Retinal pigment epithelial cell (primary cell): ENCODE measurements at regions not wholly inside any gene's neighbourhood (a gene's known extent, or its start where the extent isn't known, plus 50 kb on each side); places are given as distances from the start of the nearest gene placed in this dataset.

Experiments
- DNase-seq: peaks from one replicate; pipeline ENCODE4 v3.0.0-alpha.2; 2010; ENCODE audit warnings: low read depth
- H3K4me3 ChIP-seq: 2 replicates; pipeline ENCODE4 v1.5.1; 2011; ENCODE audit warnings: mild to moderate bottlenecking, low read length, control low read depth, moderate library complexity
- TF ChIP-seq, protein P1 (sequence below): conservative IDR thresholded peaks from 2 replicates; pipeline ENCODE4 v1.5.1; 2011; ENCODE audit warnings: low read depth, low read length, control low read depth, inconsistent platforms

DNA sequence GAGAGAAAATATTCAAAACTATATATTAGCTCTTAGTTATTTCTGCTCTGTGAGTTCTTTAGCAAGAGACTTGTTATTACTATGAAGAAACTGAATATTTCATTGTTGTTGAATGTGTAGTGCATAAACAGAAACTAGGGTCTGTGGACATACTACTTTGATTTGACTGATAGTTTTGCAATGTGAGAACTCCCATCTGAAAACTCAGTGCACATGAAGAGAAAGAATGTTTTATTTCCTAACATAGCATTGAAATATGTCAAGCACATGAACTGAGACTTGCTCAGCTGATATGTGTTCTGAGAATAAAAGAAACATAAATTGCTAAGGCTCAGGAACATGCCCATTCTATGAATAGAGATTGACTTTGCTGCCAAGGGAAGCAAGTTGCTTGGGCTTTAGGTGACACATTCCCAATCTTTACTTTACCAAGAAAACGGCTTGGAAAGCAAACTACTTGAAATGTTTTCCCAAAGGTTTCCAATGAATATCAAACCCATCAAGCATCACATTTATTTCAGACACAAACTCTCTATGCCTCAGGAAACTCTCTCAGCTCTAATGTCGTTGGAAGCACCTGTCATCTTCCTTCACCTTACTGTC, 290.4 kb downstream of the SLC16A7 start:
- DNase-seq, result no peak
- H3K4me3 ChIP-seq, result no peak overlapping the region
- TF ChIP-seq, protein P1, sequence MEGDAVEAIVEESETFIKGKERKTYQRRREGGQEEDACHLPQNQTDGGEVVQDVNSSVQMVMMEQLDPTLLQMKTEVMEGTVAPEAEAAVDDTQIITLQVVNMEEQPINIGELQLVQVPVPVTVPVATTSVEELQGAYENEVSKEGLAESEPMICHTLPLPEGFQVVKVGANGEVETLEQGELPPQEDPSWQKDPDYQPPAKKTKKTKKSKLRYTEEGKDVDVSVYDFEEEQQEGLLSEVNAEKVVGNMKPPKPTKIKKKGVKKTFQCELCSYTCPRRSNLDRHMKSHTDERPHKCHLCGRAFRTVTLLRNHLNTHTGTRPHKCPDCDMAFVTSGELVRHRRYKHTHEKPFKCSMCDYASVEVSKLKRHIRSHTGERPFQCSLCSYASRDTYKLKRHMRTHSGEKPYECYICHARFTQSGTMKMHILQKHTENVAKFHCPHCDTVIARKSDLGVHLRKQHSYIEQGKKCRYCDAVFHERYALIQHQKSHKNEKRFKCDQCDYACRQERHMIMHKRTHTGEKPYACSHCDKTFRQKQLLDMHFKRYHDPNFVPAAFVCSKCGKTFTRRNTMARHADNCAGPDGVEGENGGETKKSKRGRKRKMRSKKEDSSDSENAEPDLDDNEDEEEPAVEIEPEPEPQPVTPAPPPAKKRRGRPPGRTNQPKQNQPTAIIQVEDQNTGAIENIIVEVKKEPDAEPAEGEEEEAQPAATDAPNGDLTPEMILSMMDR, result no peak

DNA sequence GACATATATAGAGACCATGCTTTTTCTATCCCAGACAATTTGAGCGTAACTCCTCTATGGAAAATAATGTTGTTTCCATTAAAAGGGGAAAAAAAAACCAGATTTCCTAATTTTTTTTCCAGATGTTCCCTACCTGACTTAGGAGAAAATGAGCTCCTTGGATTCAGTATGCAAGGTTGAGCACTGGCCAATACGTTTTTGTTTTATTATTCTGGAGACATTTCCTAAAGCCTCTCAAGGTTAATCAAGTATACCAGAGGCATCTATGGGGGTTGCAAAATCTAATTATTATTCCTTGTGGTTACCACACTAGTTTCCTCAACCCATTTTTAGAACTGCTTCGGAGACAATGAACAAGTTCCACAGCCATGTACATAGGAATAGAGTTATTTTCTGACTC, 291.3 kb downstream of the SLC16A7 start:
- DNase-seq, result no peak
- no peak overlapping the region for H3K4me3 ChIP-seq
- TF ChIP-seq, protein P1, result no peak

DNA sequence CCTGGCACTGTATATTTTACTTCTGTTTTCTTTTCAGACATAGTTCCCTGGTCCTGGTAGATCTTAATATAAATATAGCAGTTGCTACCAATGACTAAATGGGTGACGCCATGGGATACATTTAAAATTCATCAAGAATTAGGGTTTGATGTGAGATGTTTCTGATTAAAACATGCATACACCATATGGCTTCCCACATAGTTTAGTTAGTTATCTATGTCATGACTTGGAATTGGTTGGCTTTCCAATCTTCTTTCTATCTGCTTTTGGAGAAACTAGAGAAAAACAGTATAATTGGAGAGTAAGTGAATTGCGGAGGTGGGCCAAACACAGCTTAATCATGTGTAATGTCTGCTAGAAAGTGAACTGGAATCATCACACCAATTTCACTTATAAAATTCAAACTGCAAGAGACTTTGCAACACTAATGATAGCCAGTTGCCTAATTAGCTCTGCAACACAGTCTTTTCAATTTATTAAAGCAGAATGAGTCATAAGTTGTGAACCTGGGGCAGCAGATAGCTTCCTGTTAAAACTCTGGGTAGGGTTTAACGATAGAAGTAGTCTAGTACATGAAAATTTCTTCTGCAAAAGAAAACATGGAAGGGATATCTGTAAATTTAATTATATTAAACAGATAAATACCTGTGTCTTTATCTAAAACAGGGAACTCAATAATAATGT, 295.2 kb downstream of the SLC16A7 start:
- H3K4me3 ChIP-seq, result no peak overlapping the region
- DNase-seq, result peak; percentile 67
- TF ChIP-seq, protein P1, result no peak

DNA sequence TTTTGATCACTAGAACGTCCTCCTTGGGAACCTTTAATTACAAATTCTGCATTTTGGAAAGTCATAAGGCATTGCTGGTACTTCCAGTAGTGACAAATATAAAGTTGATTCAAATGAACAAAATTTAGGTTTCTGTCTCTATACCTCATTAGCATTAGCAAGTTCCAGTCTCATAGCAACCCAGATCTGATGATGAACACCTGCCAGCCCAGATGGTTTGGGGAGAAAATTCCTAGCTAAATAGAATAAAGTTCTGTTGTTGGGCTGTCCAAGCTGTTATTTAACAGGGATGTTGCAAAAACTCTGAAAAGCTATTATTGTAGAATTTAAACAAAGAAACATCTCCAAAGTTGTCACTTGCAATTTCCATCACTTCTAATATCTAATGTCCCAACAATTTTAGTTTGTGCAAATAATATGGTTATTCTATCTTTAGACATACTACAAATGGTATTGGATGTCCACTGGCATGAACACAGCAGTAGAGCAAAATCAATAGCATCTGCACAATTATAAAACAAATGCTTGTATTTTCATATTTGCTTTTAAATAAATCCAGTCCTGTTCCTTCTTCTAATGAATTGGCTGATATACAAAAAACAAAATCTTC, 299.4 kb downstream of the SLC16A7 start:
- H3K4me3 ChIP-seq, result no peak overlapping the region
- DNase-seq, result no peak
- TF ChIP-seq, protein P1, result no peak

DNA sequence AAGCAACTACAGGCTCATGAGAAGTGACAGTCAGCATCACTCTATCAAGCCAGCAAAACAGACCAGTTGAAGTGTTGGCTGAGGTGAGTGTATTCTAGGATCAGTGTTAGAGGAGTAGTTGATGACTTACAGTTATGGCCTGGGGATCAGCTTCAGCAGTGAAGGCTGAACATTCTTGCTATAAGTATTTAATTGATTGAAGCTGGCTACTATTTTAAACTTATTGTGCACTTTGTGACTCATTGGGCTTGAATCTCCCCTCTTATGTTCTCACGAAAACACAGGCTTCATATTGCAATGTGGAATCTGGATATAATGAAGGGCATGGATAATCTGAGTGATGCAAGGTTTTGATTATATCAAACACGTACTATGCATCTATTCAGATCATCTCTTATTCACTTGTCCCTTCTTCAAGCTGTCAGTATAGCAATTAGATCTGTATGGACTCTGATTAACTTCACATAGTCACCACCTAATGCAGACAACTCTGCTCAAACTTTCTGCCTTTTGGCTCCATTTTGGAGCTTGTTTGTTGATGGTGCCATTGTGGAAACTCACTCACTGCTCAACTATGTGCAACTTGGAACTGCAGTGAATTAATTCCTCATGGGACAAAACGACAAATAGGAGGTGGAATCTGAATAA, 309.2 kb downstream of the SLC16A7 start:
- peak; percentile 77 for DNase-seq
- TF ChIP-seq, protein P1, result no peak
- H3K4me3 ChIP-seq, result no peak overlapping the region

DNA sequence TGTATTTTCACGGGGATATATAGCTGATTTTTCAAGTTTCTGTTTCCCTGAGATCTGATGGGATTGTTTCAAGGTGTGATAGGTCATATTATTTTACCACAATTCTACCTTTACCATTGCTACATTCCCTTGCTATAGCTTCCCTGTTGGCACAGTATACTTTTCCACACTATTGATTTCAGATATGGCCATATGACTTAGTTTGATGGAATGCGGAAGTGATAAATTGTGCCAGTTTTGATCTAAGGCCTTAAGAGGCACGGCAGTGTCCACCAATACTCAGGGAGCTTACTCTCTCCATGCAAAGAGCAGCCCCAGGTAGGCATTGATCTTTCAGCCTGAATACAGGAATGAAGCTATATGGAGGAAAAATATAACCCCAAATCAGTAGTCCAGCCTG, 315.7 kb downstream of the SLC16A7 start:
- TF ChIP-seq, protein P1, result no peak
- H3K4me3 ChIP-seq, result no peak overlapping the region
- no peak for DNase-seq
